Testis (tissue), 2 donors: ENCODE measurements at regions not wholly inside any gene's neighbourhood (a gene's known extent, or its start where the extent isn't known, plus 50 kb on each side); places are given as distances from the start of the nearest gene placed in this dataset.

Source experiments
- DNase-seq: peaks from one replicate; pipeline ENCODE4 v3.0.0-alpha.2; 2019
- H3K27ac ChIP-seq, 2 donors: fragments of 200-600 bp; sonication (generic); one replicate each; pipeline ENCODE4 v1.5.1; 2019
- H3K27me3 ChIP-seq: fragments of 200-600 bp; sonication (generic); one replicate; pipeline ENCODE4 v1.5.1; 2019
- H3K36me3 ChIP-seq: fragments of 200-600 bp; sonication (generic); one replicate; pipeline ENCODE4 v1.5.1; 2017; ENCODE audit warnings: low read depth; ENCODE audit errors: missing control alignments
- H3K4me1 ChIP-seq: fragments of 200-600 bp; sonication (generic); one replicate; pipeline ENCODE4 v1.5.1; 2019
- H3K4me3 ChIP-seq, 2 donors: fragments of 200-600 bp; sonication (generic); one replicate each; pipeline ENCODE4 v1.5.1; 2017 to 2019
- H3K9me3 ChIP-seq: fragments of 200-600 bp; sonication (generic); one replicate; pipeline ENCODE4 v1.5.1; 2017
- POLR2A ChIP-seq: fragments of 450-650 bp; IDR thresholded peaks from one replicate; pipeline ENCODE4 v1.6.1; 2017; ENCODE audit warnings: antibody characterized with exemption, mild to moderate bottlenecking, moderate library complexity
- WGBS, 2 donors: methylation state at CpG; one replicate each; pipeline ENCODE4 v1.1.5; 2018; 5-methylcytosine and 5-hydroxymethylcytosine counted together
- intact Hi-C: fragments of 100-400 bp; cut with DNase I; formaldehyde crosslinking; loops from one replicate; pipeline ENCODE4 v1.15.1; 2023; ENCODE audit warnings: low total_unique reads
- TF ChIP-seq, protein P1 (sequence below), 3 experiments: fragments of 450-650 bp in 2 of 3; fragments of 200-600 bp in 1 of 3; sonication (generic) in 1 of 3; IDR thresholded peaks; one replicate each; pipeline ENCODE4 v1.5.1; 2016 to 2019; ENCODE audit warnings: antibody characterized with exemption in 3 of 3, mild to moderate bottlenecking in 2 of 3, moderate library complexity in 1 of 3

- no peak for DNase-seq
- 73 to 86% methylated on average over 2 of the region's 2 CpGs for WGBS, 2 donors
- Histone ChIP-seq H3K27ac (no peak overlapping the region), H3K4me3 (no peak overlapping the region), H3K9me3 (no peaks in the 10 kb centered on the region), H3K4me1 (no peaks in the 10 kb centered on the region), H3K27me3 (no peaks in the 10 kb centered on the region), H3K36me3 (no peaks in the 10 kb centered on the region)
- intact Hi-C loops: no loop called here
- TF ChIP-seq, protein P1, sequence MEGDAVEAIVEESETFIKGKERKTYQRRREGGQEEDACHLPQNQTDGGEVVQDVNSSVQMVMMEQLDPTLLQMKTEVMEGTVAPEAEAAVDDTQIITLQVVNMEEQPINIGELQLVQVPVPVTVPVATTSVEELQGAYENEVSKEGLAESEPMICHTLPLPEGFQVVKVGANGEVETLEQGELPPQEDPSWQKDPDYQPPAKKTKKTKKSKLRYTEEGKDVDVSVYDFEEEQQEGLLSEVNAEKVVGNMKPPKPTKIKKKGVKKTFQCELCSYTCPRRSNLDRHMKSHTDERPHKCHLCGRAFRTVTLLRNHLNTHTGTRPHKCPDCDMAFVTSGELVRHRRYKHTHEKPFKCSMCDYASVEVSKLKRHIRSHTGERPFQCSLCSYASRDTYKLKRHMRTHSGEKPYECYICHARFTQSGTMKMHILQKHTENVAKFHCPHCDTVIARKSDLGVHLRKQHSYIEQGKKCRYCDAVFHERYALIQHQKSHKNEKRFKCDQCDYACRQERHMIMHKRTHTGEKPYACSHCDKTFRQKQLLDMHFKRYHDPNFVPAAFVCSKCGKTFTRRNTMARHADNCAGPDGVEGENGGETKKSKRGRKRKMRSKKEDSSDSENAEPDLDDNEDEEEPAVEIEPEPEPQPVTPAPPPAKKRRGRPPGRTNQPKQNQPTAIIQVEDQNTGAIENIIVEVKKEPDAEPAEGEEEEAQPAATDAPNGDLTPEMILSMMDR (IDR thresholded peaks at IDR 0.05): no peak
- TF ChIP-seq POLR2A: no peak
Observed at GRCh38 chr11:30749268-30749667, 163.1 kb upstream of the MPPED2 start.

GRCh38 chr11:30741039-30741550, 154.9 kb upstream of the MPPED2 start:
- Histone ChIP-seq H3K27ac (no peak overlapping the region), H3K4me1 (no peaks in the 10 kb centered on the region), H3K27me3 (no peaks in the 10 kb centered on the region), H3K36me3 (no peaks in the 10 kb centered on the region), H3K9me3 (no peaks in the 10 kb centered on the region), H3K4me3 (no peak overlapping the region)
- no peak for DNase-seq
- 77 to 79% methylated on average over 10 of the region's 10 CpGs for WGBS, 2 donors
- intact Hi-C loops: no loop called here
- TF ChIP-seq, protein P1 (IDR thresholded peaks at IDR 0.05): no peak
- no peak for TF ChIP-seq POLR2A

- Histone ChIP-seq H3K4me3 (no peak overlapping the region), H3K4me1 (no peaks in the 10 kb centered on the region), H3K36me3 (no peaks in the 10 kb centered on the region), H3K27ac (no peak overlapping the region), H3K27me3 (no peaks in the 10 kb centered on the region), H3K9me3 (no peaks in the 10 kb centered on the region)
- intact Hi-C loops: no loop called here
- TF ChIP-seq, protein P1 (IDR thresholded peaks at IDR 0.05): no peak
- TF ChIP-seq POLR2A: no peak
- no peak for DNase-seq
- 30 to 41% methylated on average over 1 of the region's 1 CpG for WGBS, 2 donors
Observed at GRCh38 chr11:30740091-30740490, 153.9 kb upstream of the MPPED2 start.

GRCh38 chr11:30735946-30736345, 149.8 kb upstream of the MPPED2 start:
- H3K36me3 ChIP-seq: no peaks in the 10 kb centered on the region
- no peaks in the 10 kb centered on the region for H3K27me3 ChIP-seq
- H3K27ac ChIP-seq: no peak overlapping the region
- DNase-seq: no peak
- H3K9me3 ChIP-seq: no peaks in the 10 kb centered on the region
- H3K4me1 ChIP-seq: no peaks in the 10 kb centered on the region
- TF ChIP-seq, protein P1 (IDR thresholded peaks at IDR 0.05): no peak
- intact Hi-C loops: no loop called here
- H3K4me3 ChIP-seq: no peak overlapping the region

DNA sequence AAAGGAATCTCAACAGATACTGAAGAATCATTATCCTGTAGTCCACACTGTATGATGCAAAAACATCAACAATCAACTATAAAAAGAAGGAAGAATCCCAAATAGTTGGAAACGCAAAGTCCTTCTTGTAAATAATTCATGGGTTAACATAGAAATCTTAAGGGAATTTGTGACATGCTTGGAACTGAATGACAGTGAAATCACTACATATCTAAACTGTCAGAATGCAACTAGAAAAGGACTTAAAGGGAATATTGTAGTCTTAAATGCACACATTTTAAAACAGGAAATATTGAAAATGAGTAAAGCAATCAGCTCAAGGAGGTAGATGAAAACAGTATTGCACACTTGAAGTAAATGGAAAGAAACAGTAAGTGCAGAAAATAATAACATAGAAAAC, 147.6 kb upstream of the MPPED2 start:
- 87 to 88% methylated on average over 1 of the region's 1 CpG for WGBS, 2 donors
- no peak for DNase-seq
- TF ChIP-seq POLR2A: no peak
- TF ChIP-seq, protein P1 (IDR thresholded peaks at IDR 0.05): no peak

More for the DNA sequence above, 147.6 kb upstream of the MPPED2 start:
- Histone ChIP-seq H3K4me1 (no peaks in the 10 kb centered on the region), H3K27ac (no peak overlapping the region), H3K4me3 (no peak overlapping the region), H3K36me3 (no peaks in the 10 kb centered on the region), H3K27me3 (no peaks in the 10 kb centered on the region), H3K9me3 (no peaks in the 10 kb centered on the region)
- intact Hi-C loops: no loop called here
